Skeletal muscle tissue (tissue), 3 donors: ENCODE measurements at regions not wholly inside any gene's neighbourhood (a gene's known extent, or its start where the extent isn't known, plus 50 kb on each side); places are given as distances from the start of the nearest gene placed in this dataset.
"Not testable (repeated sequence)": the region's sequence is repeated elsewhere in the genome, so short reads cannot be mapped to it uniquely, and the experiment has no call there.

Experiments used
- H3K27ac ChIP-seq: one replicate; pipeline ENCODE4 v1.7.0; 2013; ENCODE audit warnings: mild to moderate bottlenecking, low read depth, low read length, inconsistent platforms
- H3K27me3 ChIP-seq, 3 donors: one replicate each; pipeline ENCODE4 v1.7.0; 2013; ENCODE audit warnings: low read length in 3 of 3; ENCODE audit not compliant: control insufficient read depth in 3 of 3, insufficient read depth in 3 of 3
- H3K36me3 ChIP-seq, 3 donors: one replicate each; pipeline ENCODE4 v1.7.0; 2013; ENCODE audit warnings: low read length in 3 of 3; ENCODE audit not compliant: control insufficient read depth in 3 of 3, insufficient read depth in 3 of 3
- H3K4me1 ChIP-seq, 3 donors: one replicate each; pipeline ENCODE4 v1.7.0; 2013; ENCODE audit warnings: low read length in 3 of 3, mild to moderate bottlenecking in 3 of 3; ENCODE audit not compliant: control insufficient read depth in 3 of 3, insufficient read depth in 3 of 3
- H3K4me3 ChIP-seq, 3 donors: one replicate each; pipeline ENCODE4 v1.7.0; 2013; ENCODE audit warnings: low read length in 3 of 3
- H3K9ac ChIP-seq, 3 donors: one replicate each; pipeline ENCODE4 v1.7.0; 2013; ENCODE audit warnings: low read length in 3 of 3, mild to moderate bottlenecking in 3 of 3, moderate library complexity in 2 of 3, low read depth in 1 of 3
- H3K9me3 ChIP-seq, 3 donors: one replicate each; pipeline ENCODE4 v1.7.0; 2013; ENCODE audit warnings: low read length in 3 of 3; ENCODE audit not compliant: control insufficient read depth in 3 of 3
- donor health status: Osteomylitis.

GRCh38 chrX:5289949-5290348 is 938.7 kb downstream of the NLGN4X start:
- not testable (repeated sequence) for H3K27ac ChIP-seq, H3K27me3 ChIP-seq, H3K9ac ChIP-seq, H3K36me3 ChIP-seq, H3K9me3 ChIP-seq, H3K4me3 ChIP-seq, H3K4me1 ChIP-seq

- Histone ChIP-seq H3K4me3 (no peak overlapping the region), H3K27me3 (no peaks in the 10 kb centered on the region), H3K36me3 (no peaks in the 10 kb centered on the region), H3K9ac (no peak overlapping the region), H3K4me1 (no peaks in the 10 kb centered on the region), H3K27ac (no peak overlapping the region), H3K9me3 (no peaks in the 10 kb centered on the region)
Observed at GRCh38 chrX:5278908-5279307, 949.8 kb downstream of the NLGN4X start.

GRCh38 chrX:5265324-5265850 is 963.3 kb downstream of the NLGN4X start:
- H3K4me1 ChIP-seq: no peaks in the 10 kb centered on the region
- H3K9ac ChIP-seq: no peak overlapping the region
- no peaks in the 10 kb centered on the region for H3K27me3 ChIP-seq
- H3K27ac ChIP-seq: no peak overlapping the region
- H3K4me3 ChIP-seq: no peak overlapping the region
- peaks cover 0 to 4% (median 0%) of the 10 kb centered on the region in 3 donors for H3K9me3 ChIP-seq
- H3K36me3 ChIP-seq: no peaks in the 10 kb centered on the region

- no peak overlapping the region for H3K27ac ChIP-seq
- no peaks in the 10 kb centered on the region for H3K27me3 ChIP-seq
- H3K9me3 ChIP-seq: no peaks in the 10 kb centered on the region
- H3K36me3 ChIP-seq: no peaks in the 10 kb centered on the region
- no peaks in the 10 kb centered on the region for H3K4me1 ChIP-seq
- no peak overlapping the region for H3K4me3 ChIP-seq
- no peak overlapping the region for H3K9ac ChIP-seq
Observed at GRCh38 chrX:5250106-5250505, 978.6 kb downstream of the NLGN4X start.

GRCh38 chrX:5242091-5242790 is 986.4 kb downstream of the NLGN4X start:
- H3K27ac ChIP-seq: no peak overlapping the region
- no peaks in the 10 kb centered on the region for H3K36me3 ChIP-seq
- H3K9me3 ChIP-seq: no peaks in the 10 kb centered on the region
- H3K4me1 ChIP-seq: no peaks in the 10 kb centered on the region
- no peak overlapping the region for H3K4me3 ChIP-seq
- H3K9ac ChIP-seq: no peak overlapping the region
- no peaks in the 10 kb centered on the region for H3K27me3 ChIP-seq

GRCh38 chrX:5236749-5237148 is 991.9 kb downstream of the NLGN4X start:
- Histone ChIP-seq H3K9ac (no peak overlapping the region), H3K4me3 (no peak overlapping the region), H3K27ac (no peak overlapping the region), H3K9me3 (no peaks in the 10 kb centered on the region), H3K36me3 (no peaks in the 10 kb centered on the region), H3K27me3 (no peaks in the 10 kb centered on the region), H3K4me1 (no peaks in the 10 kb centered on the region)

- H3K4me3 ChIP-seq: no peak overlapping the region
- H3K27me3 ChIP-seq: no peaks in the 10 kb centered on the region
- no peaks in the 10 kb centered on the region for H3K4me1 ChIP-seq
- H3K27ac ChIP-seq: no peak overlapping the region
- no peak overlapping the region for H3K9ac ChIP-seq
- no peaks in the 10 kb centered on the region for H3K9me3 ChIP-seq
- no peaks in the 10 kb centered on the region for H3K36me3 ChIP-seq
Observed at GRCh38 chrX:5236096-5236495, 992.6 kb downstream of the NLGN4X start.

GRCh38 chrX:5233830-5234229 is 994.8 kb downstream of the NLGN4X start:
- no peaks in the 10 kb centered on the region for H3K4me1 ChIP-seq
- no peak overlapping the region for H3K27ac ChIP-seq
- no peaks in the 10 kb centered on the region for H3K27me3 ChIP-seq
- no peak overlapping the region for H3K9ac ChIP-seq
- no peak overlapping the region for H3K4me3 ChIP-seq
- no peaks in the 10 kb centered on the region for H3K9me3 ChIP-seq
- H3K36me3 ChIP-seq: no peaks in the 10 kb centered on the region

GRCh38 chrX:5220421-5220820 is 1008.2 kb downstream of the NLGN4X start:
- no peaks in the 10 kb centered on the region for H3K36me3 ChIP-seq

GRCh38 chrX:5194806-5195205 is 1033.9 kb downstream of the NLGN4X start:
- Histone ChIP-seq H3K27ac (no peak overlapping the region), H3K4me1 (no peaks in the 10 kb centered on the region), H3K36me3 (no peaks in the 10 kb centered on the region), H3K9ac (no peak overlapping the region), H3K27me3 (no peaks in the 10 kb centered on the region), H3K4me3 (no peak overlapping the region), H3K9me3 (no peaks in the 10 kb centered on the region)

More at GRCh38 chrX:5220421-5220820, 1008.2 kb downstream of the NLGN4X start:
- H3K27ac ChIP-seq: no peak overlapping the region
- H3K9ac ChIP-seq: no peak overlapping the region
- H3K4me3 ChIP-seq: no peak overlapping the region
- no peaks in the 10 kb centered on the region for H3K27me3 ChIP-seq
- no peaks in the 10 kb centered on the region for H3K4me1 ChIP-seq
- H3K9me3 ChIP-seq: no peaks in the 10 kb centered on the region
